ENCODE measurements at regions not wholly inside any gene's neighbourhood (a gene's known extent, or its start where the extent isn't known, plus 50 kb on each side); places are given as distances from the start of the nearest gene placed in this dataset.

DNA sequence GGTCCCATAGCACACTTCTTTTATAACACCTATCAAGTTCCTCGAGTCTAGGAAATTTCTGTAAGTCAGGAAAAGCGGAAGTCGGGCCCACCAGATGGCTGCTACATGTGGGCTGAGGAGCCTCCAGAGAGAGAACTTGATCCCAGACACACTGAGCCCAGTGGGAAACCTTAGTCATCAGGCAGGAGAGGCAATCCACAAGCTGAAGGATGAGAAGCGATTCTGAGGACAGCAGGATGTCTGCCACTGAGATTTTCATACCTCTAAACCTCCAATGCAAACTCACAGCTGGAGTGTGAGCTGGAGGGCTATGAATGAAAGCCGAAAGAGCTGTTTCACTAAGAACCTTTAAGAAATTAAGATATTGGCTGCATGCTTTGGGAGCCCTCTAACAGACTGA, 52.6 kb upstream of the PDHA1 start:
- TF ChIP-seq, protein P1, sequence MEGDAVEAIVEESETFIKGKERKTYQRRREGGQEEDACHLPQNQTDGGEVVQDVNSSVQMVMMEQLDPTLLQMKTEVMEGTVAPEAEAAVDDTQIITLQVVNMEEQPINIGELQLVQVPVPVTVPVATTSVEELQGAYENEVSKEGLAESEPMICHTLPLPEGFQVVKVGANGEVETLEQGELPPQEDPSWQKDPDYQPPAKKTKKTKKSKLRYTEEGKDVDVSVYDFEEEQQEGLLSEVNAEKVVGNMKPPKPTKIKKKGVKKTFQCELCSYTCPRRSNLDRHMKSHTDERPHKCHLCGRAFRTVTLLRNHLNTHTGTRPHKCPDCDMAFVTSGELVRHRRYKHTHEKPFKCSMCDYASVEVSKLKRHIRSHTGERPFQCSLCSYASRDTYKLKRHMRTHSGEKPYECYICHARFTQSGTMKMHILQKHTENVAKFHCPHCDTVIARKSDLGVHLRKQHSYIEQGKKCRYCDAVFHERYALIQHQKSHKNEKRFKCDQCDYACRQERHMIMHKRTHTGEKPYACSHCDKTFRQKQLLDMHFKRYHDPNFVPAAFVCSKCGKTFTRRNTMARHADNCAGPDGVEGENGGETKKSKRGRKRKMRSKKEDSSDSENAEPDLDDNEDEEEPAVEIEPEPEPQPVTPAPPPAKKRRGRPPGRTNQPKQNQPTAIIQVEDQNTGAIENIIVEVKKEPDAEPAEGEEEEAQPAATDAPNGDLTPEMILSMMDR (IDR thresholded peaks at IDR 0.05; ENCODE audit: low read length) = no peak
- no peak for TF ChIP-seq EZH2 (IDR thresholded peaks at IDR 0.05; ENCODE audit: borderline replicate concordance, low read length)
